Neural cell (in vitro differentiated cells): ENCODE measurements at regions not wholly inside any gene's neighbourhood (a gene's known extent, or its start where the extent isn't known, plus 50 kb on each side); places are given as distances from the start of the nearest gene placed in this dataset.

Source experiments
- H2AFZ ChIP-seq: fragments of 200-600, 300-800 bp; sonication (generic), shearing (Covaris generic); 2 replicates; pipeline ENCODE4 v1.6.0; 2014; ENCODE audit warnings: low read depth, mild to moderate bottlenecking, antibody characterized with exemption, low read length, moderate library complexity
- H3F3A ChIP-seq: fragments of 200-600 bp; shearing (Covaris generic); 2 replicates; pipeline ENCODE4 v1.6.1; 2016; ENCODE audit warnings: mild to moderate bottlenecking, moderate library complexity, mixed read lengths, antibody characterized with exemption, low read length; ENCODE audit not compliant: insufficient read depth, poor library complexity, severe bottlenecking
- H3K27ac ChIP-seq: fragments of 200-600, 300-800 bp; sonication (generic), shearing (Covaris generic); 2 replicates; pipeline ENCODE4 v1.5.1; 2014; ENCODE audit warnings: mild to moderate bottlenecking, low read length, moderate library complexity
- H3K27me3 ChIP-seq: fragments of 300-800, 200-600 bp; sonication (generic), shearing (Covaris generic); 2 replicates; pipeline ENCODE4 v1.6.0; 2014; ENCODE audit warnings: mild to moderate bottlenecking, low read depth, low read length, moderate library complexity; ENCODE audit not compliant: insufficient read depth
- H3K36me3 ChIP-seq: fragments of 300-800, 200-600 bp; sonication (generic), shearing (Covaris generic); 2 replicates; pipeline ENCODE4 v1.5.1; 2014; ENCODE audit warnings: mild to moderate bottlenecking, antibody characterized with exemption, low read length, moderate library complexity; ENCODE audit not compliant: insufficient read depth
- H3K4me2 ChIP-seq: fragments of 300-800, 200-600 bp; sonication (generic), shearing (Covaris generic); 2 replicates; pipeline ENCODE4 v1.6.0; 2014; ENCODE audit warnings: mild to moderate bottlenecking, low read length
- H3K4me3 ChIP-seq: fragments of 300-800, 200-600 bp; sonication (generic), shearing (Covaris generic); 2 replicates; pipeline ENCODE4 v1.5.1; 2014; ENCODE audit warnings: mild to moderate bottlenecking, low read length, moderate library complexity
- H3K79me2 ChIP-seq: fragments of 200-600 bp; shearing (Covaris generic); replicated peaks from 2 replicates; pipeline ENCODE4 v1.6.0; 2014; ENCODE audit warnings: mild to moderate bottlenecking, low read length, moderate library complexity; ENCODE audit not compliant: insufficient read depth
- H3K9ac ChIP-seq: fragments of 300-800, 200-600 bp; sonication (generic), shearing (Covaris generic); 2 replicates; pipeline ENCODE4 v1.6.1; 2016; ENCODE audit warnings: mild to moderate bottlenecking, low read length, mixed read lengths
- H3K9me2 ChIP-seq: fragments of 200-600 bp; shearing (Covaris generic); 2 replicates; pipeline ENCODE4 v1.6.1; 2016; ENCODE audit warnings: mild to moderate bottlenecking, low read length, mixed read lengths; ENCODE audit not compliant: insufficient read depth
- H3K9me3 ChIP-seq: fragments of 200-600, 300-800 bp; sonication (generic), shearing (Covaris generic); 2 replicates; pipeline ENCODE4 v1.6.1; 2016; ENCODE audit warnings: mild to moderate bottlenecking, mixed run types, low read length, moderate library complexity, mixed read lengths
- H4K20me1 ChIP-seq: fragments of 200-600 bp; shearing (Covaris generic); 2 replicates; pipeline ENCODE4 v1.6.1; 2016; ENCODE audit warnings: mild to moderate bottlenecking, mixed run types; ENCODE audit not compliant: insufficient read depth
- EP300 ChIP-seq: fragments of 450-650 bp; conservative IDR thresholded peaks from 2 replicates; pipeline ENCODE4 v1.6.1; 2014; ENCODE audit warnings: antibody characterized with exemption, mild to moderate bottlenecking, moderate library complexity; ENCODE audit not compliant: poor library complexity, severe bottlenecking
- EZH2 ChIP-seq: fragments of 200-600, 300-800 bp; shearing (Covaris generic), sonication (generic); IDR thresholded peaks from 2 replicates; pipeline ENCODE4 v1.6.1; 2014; ENCODE audit warnings: antibody characterized with exemption, low read length, borderline replicate concordance, mild to moderate bottlenecking; ENCODE audit not compliant: insufficient read depth, poor library complexity, severe bottlenecking
- MXI1 ChIP-seq: fragments of 450-650 bp; conservative IDR thresholded peaks from 2 replicates; pipeline ENCODE4 v1.6.1; 2014; ENCODE audit warnings: antibody characterized with exemption, mild to moderate bottlenecking; ENCODE audit not compliant: poor library complexity, severe bottlenecking
- POLR2AphosphoS5 ChIP-seq: IDR thresholded peaks from 2 replicates; pipeline ENCODE4 v1.6.1; 2012
- RAD21 ChIP-seq: fragments of 450-650 bp; conservative IDR thresholded peaks from 2 replicates; pipeline ENCODE4 v1.6.1; 2014; ENCODE audit warnings: antibody characterized with exemption, mild to moderate bottlenecking, moderate library complexity
- SMC3 ChIP-seq: fragments of 450-650 bp; conservative IDR thresholded peaks from 2 replicates; pipeline ENCODE4 v1.6.1; 2014; ENCODE audit warnings: antibody characterized with exemption, mild to moderate bottlenecking, moderate library complexity; ENCODE audit not compliant: poor library complexity
- TAF1 ChIP-seq: IDR thresholded peaks from 2 replicates; pipeline ENCODE4 v1.6.1; 2012; ENCODE audit warnings: low read depth
- TF ChIP-seq, protein P1 (sequence below): IDR thresholded peaks from 2 replicates; pipeline ENCODE4 v1.6.1; 2012; ENCODE audit warnings: borderline replicate concordance
- TF ChIP-seq, protein P2 (sequence below): fragments of 450-650 bp; IDR thresholded peaks from 2 replicates; pipeline ENCODE4 v1.5.1; 2014; ENCODE audit warnings: antibody characterized with exemption, mild to moderate bottlenecking, moderate library complexity; ENCODE audit not compliant: poor library complexity, severe bottlenecking

DNA sequence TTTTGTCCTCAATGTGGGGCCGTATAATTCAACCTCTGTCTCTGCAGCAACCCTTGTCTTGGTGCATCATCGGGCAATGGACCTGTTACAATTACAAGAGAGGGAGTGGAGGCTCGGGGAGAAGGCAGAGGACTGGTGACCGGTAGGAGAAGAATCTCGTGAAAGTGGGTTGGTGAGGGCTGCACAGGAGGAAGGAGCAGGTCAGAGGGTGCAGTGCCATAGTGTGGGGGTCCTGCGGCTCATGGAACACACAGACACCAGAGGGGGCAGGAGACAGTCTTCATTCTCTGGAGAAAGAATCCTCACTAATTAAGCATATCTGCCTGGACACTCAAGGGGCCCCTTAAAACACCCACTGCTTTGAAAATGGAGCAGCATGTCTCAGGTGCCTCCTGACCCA, 174.7 kb upstream of the B3GAT1 start:
- H3K4me3 ChIP-seq: no peak overlapping the region
- no peaks in the 10 kb centered on the region for H3F3A ChIP-seq
- H3K79me2 ChIP-seq: no peaks in the 10 kb centered on the region
- H4K20me1 ChIP-seq: no peaks in the 10 kb centered on the region
- H3K36me3 ChIP-seq: no peaks in the 10 kb centered on the region
- no peaks in the 10 kb centered on the region for H3K9me3 ChIP-seq
- no peak overlapping the region for H3K9ac ChIP-seq
- H3K27me3 ChIP-seq: no peaks in the 10 kb centered on the region
- TF ChIP-seq EZH2 (no peak), SMC3 (no peak), POLR2AphosphoS5 (no peak), EP300 (no peak), MXI1 (no peak), TAF1 (no peak), RAD21 (no peak)
- TF ChIP-seq, protein P1, sequence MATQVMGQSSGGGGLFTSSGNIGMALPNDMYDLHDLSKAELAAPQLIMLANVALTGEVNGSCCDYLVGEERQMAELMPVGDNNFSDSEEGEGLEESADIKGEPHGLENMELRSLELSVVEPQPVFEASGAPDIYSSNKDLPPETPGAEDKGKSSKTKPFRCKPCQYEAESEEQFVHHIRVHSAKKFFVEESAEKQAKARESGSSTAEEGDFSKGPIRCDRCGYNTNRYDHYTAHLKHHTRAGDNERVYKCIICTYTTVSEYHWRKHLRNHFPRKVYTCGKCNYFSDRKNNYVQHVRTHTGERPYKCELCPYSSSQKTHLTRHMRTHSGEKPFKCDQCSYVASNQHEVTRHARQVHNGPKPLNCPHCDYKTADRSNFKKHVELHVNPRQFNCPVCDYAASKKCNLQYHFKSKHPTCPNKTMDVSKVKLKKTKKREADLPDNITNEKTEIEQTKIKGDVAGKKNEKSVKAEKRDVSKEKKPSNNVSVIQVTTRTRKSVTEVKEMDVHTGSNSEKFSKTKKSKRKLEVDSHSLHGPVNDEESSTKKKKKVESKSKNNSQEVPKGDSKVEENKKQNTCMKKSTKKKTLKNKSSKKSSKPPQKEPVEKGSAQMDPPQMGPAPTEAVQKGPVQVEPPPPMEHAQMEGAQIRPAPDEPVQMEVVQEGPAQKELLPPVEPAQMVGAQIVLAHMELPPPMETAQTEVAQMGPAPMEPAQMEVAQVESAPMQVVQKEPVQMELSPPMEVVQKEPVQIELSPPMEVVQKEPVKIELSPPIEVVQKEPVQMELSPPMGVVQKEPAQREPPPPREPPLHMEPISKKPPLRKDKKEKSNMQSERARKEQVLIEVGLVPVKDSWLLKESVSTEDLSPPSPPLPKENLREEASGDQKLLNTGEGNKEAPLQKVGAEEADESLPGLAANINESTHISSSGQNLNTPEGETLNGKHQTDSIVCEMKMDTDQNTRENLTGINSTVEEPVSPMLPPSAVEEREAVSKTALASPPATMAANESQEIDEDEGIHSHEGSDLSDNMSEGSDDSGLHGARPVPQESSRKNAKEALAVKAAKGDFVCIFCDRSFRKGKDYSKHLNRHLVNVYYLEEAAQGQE: no peak
- TF ChIP-seq, protein P2, sequence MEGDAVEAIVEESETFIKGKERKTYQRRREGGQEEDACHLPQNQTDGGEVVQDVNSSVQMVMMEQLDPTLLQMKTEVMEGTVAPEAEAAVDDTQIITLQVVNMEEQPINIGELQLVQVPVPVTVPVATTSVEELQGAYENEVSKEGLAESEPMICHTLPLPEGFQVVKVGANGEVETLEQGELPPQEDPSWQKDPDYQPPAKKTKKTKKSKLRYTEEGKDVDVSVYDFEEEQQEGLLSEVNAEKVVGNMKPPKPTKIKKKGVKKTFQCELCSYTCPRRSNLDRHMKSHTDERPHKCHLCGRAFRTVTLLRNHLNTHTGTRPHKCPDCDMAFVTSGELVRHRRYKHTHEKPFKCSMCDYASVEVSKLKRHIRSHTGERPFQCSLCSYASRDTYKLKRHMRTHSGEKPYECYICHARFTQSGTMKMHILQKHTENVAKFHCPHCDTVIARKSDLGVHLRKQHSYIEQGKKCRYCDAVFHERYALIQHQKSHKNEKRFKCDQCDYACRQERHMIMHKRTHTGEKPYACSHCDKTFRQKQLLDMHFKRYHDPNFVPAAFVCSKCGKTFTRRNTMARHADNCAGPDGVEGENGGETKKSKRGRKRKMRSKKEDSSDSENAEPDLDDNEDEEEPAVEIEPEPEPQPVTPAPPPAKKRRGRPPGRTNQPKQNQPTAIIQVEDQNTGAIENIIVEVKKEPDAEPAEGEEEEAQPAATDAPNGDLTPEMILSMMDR: no peak
- no peak overlapping the region for H2AFZ ChIP-seq
- no peak overlapping the region for H3K4me2 ChIP-seq
- H3K27ac ChIP-seq: no peak overlapping the region
- H3K9me2 ChIP-seq: no peaks in the 10 kb centered on the region

DNA sequence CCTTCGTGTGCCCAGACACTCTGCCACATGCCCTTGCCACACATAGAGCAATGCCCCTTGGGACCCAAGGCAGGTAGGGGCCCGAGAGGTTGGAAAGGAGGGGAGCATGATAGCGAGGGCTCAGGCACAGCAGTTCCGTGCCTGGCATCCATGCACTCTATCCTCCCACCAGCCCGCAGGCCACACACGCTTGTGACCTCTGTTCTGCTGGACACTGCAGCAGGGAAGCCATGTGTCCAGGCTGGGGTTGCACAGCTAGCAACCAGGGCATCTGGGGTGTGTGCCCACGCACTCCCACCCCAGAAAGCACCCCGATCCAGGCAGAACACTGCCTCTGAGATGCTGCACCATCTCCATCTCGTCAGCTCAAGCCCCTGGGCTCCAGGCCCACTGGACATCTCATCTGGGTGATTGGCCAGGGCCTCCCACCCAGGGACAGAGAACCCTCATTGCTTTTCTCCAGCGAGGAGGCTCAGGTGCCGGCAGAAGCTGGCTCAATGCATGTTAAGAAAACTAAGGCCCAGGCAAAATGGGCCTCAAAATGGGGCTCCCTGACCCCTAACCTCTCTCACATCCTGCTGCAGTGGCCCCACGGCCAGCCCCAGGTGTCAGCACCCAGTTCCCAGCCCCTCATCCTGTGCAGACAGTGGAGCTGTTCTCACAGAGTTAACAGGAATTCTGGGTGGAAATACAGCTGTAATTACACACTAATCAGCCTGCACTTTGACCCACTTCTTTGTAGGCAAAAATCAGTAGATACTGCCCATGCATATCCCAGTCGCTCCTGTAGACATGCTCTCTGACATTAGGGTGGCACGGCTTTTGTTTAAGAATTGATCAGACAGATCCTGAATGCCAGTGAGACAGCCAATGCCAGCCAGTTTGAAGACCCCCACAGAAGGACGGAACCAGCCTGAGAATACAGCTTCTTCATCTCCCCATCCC, 173.9 kb upstream of the B3GAT1 start:
- Histone ChIP-seq H2AFZ (no peak overlapping the region), H3K9ac (no peak overlapping the region), H3K27me3 (no peaks in the 10 kb centered on the region), H3K27ac (no peak overlapping the region), H3K79me2 (no peaks in the 10 kb centered on the region), H3K4me2 (no peak overlapping the region), H3K36me3 (no peaks in the 10 kb centered on the region), H4K20me1 (no peaks in the 10 kb centered on the region), H3K4me3 (no peak overlapping the region), H3F3A (no peaks in the 10 kb centered on the region), H3K9me2 (no peaks in the 10 kb centered on the region), H3K9me3 (no peaks in the 10 kb centered on the region)
- no peak for TF ChIP-seq MXI1
- no peak for TF ChIP-seq RAD21
- TF ChIP-seq, protein P1: no peak
- TF ChIP-seq, protein P2: no peak
- TF ChIP-seq EZH2: no peak
- TF ChIP-seq SMC3: no peak
- TF ChIP-seq TAF1: no peak
- no peak for TF ChIP-seq EP300
- TF ChIP-seq POLR2AphosphoS5: no peak
